ENCODE measurements at regions not wholly inside any gene's neighbourhood (a gene's known extent, or its start where the extent isn't known, plus 50 kb on each side); places are given as distances from the start of the nearest gene placed in this dataset. TPM values are rescaled to one million over a fixed set of nuclear protein-coding genes. Genes with fewer than 3 reads are reported as not detected.

DNA sequence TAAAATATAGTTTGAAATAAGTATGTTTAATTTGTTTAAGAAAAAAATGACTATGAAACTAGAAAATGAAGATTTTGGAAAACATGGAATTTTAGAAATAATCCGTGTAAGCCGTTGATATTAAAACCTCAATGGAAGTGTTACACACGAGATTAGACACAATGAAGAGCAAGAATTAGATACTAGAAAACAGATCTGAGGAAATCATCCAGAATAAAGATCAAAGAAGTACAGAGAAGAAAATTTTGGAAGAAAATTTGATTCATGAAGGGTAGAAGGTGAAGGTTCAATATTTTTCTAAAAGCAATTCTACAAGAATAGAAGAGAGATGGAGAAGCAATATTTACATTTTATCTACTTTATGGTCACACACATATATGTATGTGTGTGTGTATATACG is 52.5 kb upstream of the SATB1 start:
- Histone ChIP-seq H3K4me2 (ENCODE audit: insufficient read depth, low read length, poor library complexity, severe bottlenecking) (no peak overlapping the region), H3K14ac (ENCODE audit: low read length) (no peak overlapping the region), H3K9me3 (replicated peaks in 1 of 2; ENCODE audit: control insufficient read depth in 2 of 2, insufficient read depth in 1 of 2, low read depth in 1 of 2, low read length in 2 of 2) (no peaks in the 10 kb centered on the region), H4K91ac (ENCODE audit: low read depth, low read length, poor library complexity) (no peak overlapping the region), H3K4me3 (ENCODE audit: low read length in 2 of 2) (no peak overlapping the region), H3K9ac (ENCODE audit: low read depth, low read length, poor library complexity) (no peak overlapping the region), H3K18ac (ENCODE audit: low read length) (no peak overlapping the region), H2BK15ac (ENCODE audit: low read length) (no peak overlapping the region), H2BK5ac (ENCODE audit: low read length) (no peak overlapping the region), H2AFZ (ENCODE audit: low read length) (no peak overlapping the region), H3K79me1 (ENCODE audit: low read depth, low read length) (no peaks in the 10 kb centered on the region), H2AK5ac (ENCODE audit: low read depth, low read length) (no peak overlapping the region), H2BK12ac (ENCODE audit: low read length) (no peak overlapping the region), H3K27ac (replicated peaks; ENCODE audit: low read length) (no peak overlapping the region), H3K27me3 (ENCODE audit: control insufficient read depth in 3 of 3, insufficient read depth in 3 of 3, low read depth in 1 of 3, low read length in 3 of 3) (no peaks in the 10 kb centered on the region), H3K36me3 (replicated peaks in 1 of 2; ENCODE audit: control insufficient read depth in 2 of 2, insufficient read depth in 2 of 2, low read length in 2 of 2) (no peaks in the 10 kb centered on the region), H3K23ac (ENCODE audit: low read depth, low read length, poor library complexity) (no peak overlapping the region), H4K8ac (ENCODE audit: low read depth, low read length) (no peak overlapping the region), H3K4me1 (ENCODE audit: control insufficient read depth in 2 of 2, insufficient read depth in 1 of 2, low read depth in 1 of 2, low read length in 2 of 2) (no peaks in the 10 kb centered on the region), H2BK120ac (ENCODE audit: low read depth, low read length) (no peak overlapping the region), H3K4ac (ENCODE audit: low read length) (no peak overlapping the region)
- no peak for DNase-seq (ENCODE audit: low spot score)
- WGBS, 2 donors (ENCODE audit: extremely low coverage in 2 of 2, insufficient read length in 2 of 2, insufficient replicate concordance in 1 of 2), result no CpG with 5 or more reads among the region's 4 CpGs

Small RNA genes in the stretch of these regions (small RNA-seq; reads per million reads assigned to genes)
- gene RNU6-138P (ENCODE audit: insufficient read depth), result not detected

Data from neuronal stem cell (in vitro differentiated cells).